AG04449 (cell line): ENCODE measurements at regions not wholly inside any gene's neighbourhood (a gene's known extent, or its start where the extent isn't known, plus 50 kb on each side); places are given as distances from the start of the nearest gene placed in this dataset.

ENCODE experiments used
- CTCF ChIA-PET: fragments of 350-600 bp; formaldehyde crosslinking; extraction: SDS; loops from one replicate; lab custom pipeline; 2021; ENCODE audit warnings: antibody characterized with exemption; lab: Yijun Ruan, JAX
- POLR2A ChIA-PET: fragments of 400-600, 350-600 bp; formaldehyde crosslinking; extraction: SDS; loops from one replicate; lab custom pipeline; 2020; ENCODE audit warnings: antibody characterized with exemption, inconsistent platforms; lab: Yijun Ruan, JAX
- DNase-seq: peaks from one replicate; pipeline ENCODE4 v3.0.0-alpha.2; 2010; ENCODE audit warnings: low read depth, low spot score
- H3K4me3 ChIP-seq: 2 replicates; pipeline ENCODE4 v1.5.1; 2011; ENCODE audit warnings: low read depth, mild to moderate bottlenecking, control low read depth, low read length
- CTCF ChIP-seq: IDR thresholded peaks from one replicate; pipeline ENCODE4 v1.5.1; 2011; ENCODE audit warnings: mild to moderate bottlenecking, moderate library complexity, low read length, control low read depth, inconsistent platforms; ENCODE audit not compliant: insufficient read depth; ENCODE audit errors: missing control alignments

GRCh38 chr1:30179942-30180543 is 543.3 kb downstream of the MATN1 start:
- DNase-seq: no peak
- ChIA-PET POLR2A (no interaction called here), CTCF (no interaction called here)
- TF ChIP-seq CTCF: no peak
- H3K4me3 ChIP-seq: no peak overlapping the region

DNA sequence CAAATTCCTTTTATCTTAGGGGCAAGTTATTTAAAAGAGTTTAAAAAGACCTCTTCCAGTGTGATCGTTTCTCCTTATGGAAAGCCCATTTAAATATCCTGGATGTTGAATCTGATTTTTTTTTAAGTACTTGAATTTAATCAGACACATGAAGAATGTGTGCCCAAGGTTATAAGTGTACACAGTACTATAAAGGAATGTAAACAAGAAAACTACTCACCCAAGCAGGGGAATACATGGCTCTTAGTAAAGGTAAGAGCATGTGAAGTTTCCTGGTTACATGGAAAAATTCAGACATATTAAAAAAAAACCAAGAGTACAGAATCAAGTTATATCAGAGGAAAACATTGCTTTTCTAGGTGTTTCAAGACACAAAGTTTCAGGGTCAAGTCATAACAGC is 546.9 kb downstream of the MATN1 start:
- POLR2A ChIA-PET: no interaction called here
- no peak overlapping the region for H3K4me3 ChIP-seq
- CTCF ChIA-PET: interaction anchor here (0.7 kb wide), 1 partner anchor 9 kb away, joined by 3 read pairs; no protein-coding TSS in a partner anchor
- no peak for TF ChIP-seq CTCF
- DNase-seq: no peak

- H3K4me3 ChIP-seq: no peak overlapping the region
- no peak for TF ChIP-seq CTCF
- POLR2A ChIA-PET: no interaction called here
- CTCF ChIA-PET: no interaction called here
- no peak for DNase-seq
Measured at GRCh38 chr1:30174499-30174898, 548.9 kb downstream of the MATN1 start.

DNA sequence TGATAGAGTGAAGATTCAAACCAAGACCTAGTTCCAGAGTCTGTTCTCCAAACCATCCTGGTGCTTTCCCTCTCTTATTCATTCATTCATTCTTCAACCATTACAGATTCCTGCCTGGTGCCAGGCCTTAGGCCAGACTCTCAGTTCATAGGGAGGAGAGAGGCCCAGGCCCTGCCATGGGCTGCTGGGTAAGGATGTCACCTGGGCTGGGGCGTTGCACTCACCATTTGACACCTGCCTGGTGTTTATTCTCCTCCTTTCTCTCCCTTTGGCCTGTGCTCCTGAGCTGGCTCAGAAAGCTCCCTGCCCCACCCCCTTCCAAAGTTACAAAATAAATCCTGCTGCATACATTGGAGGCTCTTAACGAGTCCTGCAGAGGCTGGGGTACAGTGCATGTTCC is 549.8 kb downstream of the MATN1 start:
- no peak for TF ChIP-seq CTCF
- ChIA-PET POLR2A (no interaction called here), CTCF (interaction anchor here (0.5 kb wide), 1 partner anchor 561 kb away, joined by 4 read pairs; no protein-coding TSS in a partner anchor)
- DNase-seq: no peak
- H3K4me3 ChIP-seq: no peak overlapping the region

DNA sequence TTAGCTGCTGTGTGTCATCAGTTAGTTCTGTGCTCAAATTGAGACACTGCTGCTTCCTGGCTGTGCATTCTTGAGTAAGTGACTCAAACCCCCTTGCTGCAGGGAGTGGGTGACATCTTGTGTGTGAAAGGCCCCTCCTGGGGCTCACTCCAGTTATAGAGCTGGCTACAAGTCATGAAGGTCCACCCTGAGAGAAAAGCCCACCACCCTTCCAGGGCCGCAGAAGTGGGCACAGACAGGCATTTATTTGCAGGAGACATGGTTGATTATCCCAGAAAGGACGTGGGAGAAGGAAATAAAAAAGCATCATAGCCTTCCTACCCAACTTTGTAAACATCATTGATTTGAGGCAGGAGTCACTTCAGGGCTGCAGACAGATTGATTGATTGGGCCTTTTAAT is 550.6 kb downstream of the MATN1 start:
- no peak overlapping the region for H3K4me3 ChIP-seq
- ChIA-PET CTCF (no interaction called here), POLR2A (no interaction called here)
- no peak for TF ChIP-seq CTCF
- no peak for DNase-seq

- CTCF ChIA-PET: no interaction called here
- TF ChIP-seq CTCF: no peak
- H3K4me3 ChIP-seq: no peak overlapping the region
- POLR2A ChIA-PET: no interaction called here
- DNase-seq: no peak
Measured at GRCh38 chr1:30172299-30172694, 551.1 kb downstream of the MATN1 start.
